ENCODE measurements at regions not wholly inside any gene's neighbourhood (a gene's known extent, or its start where the extent isn't known, plus 50 kb on each side); places are given as distances from the start of the nearest gene placed in this dataset.

DNA sequence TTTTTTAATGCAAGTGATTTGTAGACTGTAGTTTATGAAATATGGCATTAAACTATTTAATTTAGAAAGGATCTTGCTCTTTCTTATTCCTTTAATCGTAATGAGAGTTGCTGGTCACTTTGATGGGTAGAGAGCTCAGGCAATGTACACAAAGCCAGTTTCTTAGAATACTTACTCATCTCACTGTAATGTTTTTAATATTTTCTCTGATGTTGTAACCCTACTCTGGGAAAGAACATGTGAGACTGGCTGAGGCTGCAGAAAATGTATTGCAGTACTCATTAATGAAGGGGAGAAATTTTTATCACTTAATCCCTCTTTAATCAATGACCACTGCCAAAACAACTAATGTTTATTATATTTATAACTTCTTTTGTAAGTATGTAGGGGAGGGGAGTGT is 479.4 kb upstream of the KCNMB2 start:
- TF ChIP-seq, protein P1, sequence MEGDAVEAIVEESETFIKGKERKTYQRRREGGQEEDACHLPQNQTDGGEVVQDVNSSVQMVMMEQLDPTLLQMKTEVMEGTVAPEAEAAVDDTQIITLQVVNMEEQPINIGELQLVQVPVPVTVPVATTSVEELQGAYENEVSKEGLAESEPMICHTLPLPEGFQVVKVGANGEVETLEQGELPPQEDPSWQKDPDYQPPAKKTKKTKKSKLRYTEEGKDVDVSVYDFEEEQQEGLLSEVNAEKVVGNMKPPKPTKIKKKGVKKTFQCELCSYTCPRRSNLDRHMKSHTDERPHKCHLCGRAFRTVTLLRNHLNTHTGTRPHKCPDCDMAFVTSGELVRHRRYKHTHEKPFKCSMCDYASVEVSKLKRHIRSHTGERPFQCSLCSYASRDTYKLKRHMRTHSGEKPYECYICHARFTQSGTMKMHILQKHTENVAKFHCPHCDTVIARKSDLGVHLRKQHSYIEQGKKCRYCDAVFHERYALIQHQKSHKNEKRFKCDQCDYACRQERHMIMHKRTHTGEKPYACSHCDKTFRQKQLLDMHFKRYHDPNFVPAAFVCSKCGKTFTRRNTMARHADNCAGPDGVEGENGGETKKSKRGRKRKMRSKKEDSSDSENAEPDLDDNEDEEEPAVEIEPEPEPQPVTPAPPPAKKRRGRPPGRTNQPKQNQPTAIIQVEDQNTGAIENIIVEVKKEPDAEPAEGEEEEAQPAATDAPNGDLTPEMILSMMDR (conservative IDR thresholded peaks at IDR 0.05; ENCODE audit: low read depth, low read length): no peak
- TF ChIP-seq EZH2 (IDR thresholded peaks at IDR 0.05; ENCODE audit: borderline replicate concordance, low read depth, low read length, poor library complexity, severe bottlenecking): no peak

Measured in A673 (cell line).